Activated CD8-positive, alpha-beta memory T cell treated with anti-CD3 and anti-CD28 coated beads for 1 hour (primary cell): ENCODE measurements at regions not wholly inside any gene's neighbourhood (a gene's known extent, or its start where the extent isn't known, plus 50 kb on each side); places are given as distances from the start of the nearest gene placed in this dataset.
"Not testable (repeated sequence)": the region's sequence is repeated elsewhere in the genome, so short reads cannot be mapped to it uniquely, and the experiment has no call there.

ENCODE experiments used
- DNase-seq, 2 donors: peaks; one replicate each; pipeline ENCODE4 v3.0.0-alpha.2; 2020; ENCODE audit warnings: low read depth in 1 of 2; ENCODE audit errors: extremely low read depth in 1 of 2

- no peak for DNase-seq
Measured at GRCh38 chr13:105907319-105908019, 628.0 kb downstream of the EFNB2 start.

- no peak for DNase-seq
Measured at GRCh38 chr13:105906746-105907145, 628.7 kb downstream of the EFNB2 start.

DNA sequence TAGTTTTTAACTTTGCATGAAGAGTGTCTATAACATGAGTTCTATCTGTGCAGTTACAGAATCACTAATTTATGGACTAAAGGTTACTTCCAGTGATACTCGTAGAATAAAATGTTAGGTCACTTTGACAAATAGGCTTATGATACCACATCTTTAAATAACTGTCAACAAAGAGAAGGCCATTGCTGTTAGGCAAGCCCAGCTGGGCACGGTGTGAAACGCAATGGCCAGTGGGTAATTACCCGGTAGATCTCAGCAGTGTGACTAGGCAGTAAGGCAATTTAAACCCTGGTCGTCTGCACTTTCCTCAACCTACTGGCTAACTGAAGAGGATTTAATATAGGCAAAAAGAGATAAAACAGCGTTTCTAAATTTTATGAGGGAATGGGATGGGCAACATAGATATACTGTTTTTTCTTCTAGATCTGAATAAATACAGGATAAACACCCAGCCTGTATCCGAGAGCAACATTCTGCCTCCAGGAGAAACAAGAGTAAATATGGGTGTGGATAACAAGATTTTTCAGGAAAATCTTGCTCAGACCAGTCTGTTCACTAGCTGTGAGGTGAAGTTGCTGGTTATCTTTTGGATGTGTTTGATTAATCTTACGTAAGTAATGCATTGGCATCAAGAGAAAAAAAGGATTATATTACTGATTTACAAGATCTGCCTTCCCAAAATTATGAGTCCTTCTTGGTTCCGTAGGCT is 631.3 kb downstream of the EFNB2 start:
- no peak for DNase-seq

GRCh38 chr13:105902396-105902795 is 633.1 kb downstream of the EFNB2 start:
- DNase-seq = no peak

GRCh38 chr13:105897575-105897974 is 637.9 kb downstream of the EFNB2 start:
- DNase-seq = no peak

- DNase-seq = no peak
Measured at GRCh38 chr13:105894697-105895096, 640.8 kb downstream of the EFNB2 start.

DNA sequence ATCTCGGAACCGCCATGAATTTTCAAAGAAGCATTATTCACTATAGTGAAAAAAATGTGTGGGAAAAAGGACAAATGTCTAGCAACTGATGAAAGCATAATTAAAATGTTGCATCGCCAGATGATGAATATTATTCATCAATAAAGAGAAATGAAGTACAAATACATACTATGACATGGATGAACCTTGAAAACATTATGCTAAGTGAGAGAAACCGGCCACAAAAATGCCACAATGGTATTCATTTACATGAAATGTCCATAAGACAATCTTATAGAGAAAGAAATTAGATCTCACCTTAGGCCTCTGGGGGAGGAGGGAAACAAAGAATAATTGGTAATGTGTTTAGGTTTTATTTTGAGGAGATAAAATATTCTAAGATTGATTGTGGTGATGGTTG is 645.0 kb downstream of the EFNB2 start:
- no peak for DNase-seq

GRCh38 chr13:105878119-105878700 is 657.3 kb downstream of the EFNB2 start:
- DNase-seq = no peak

GRCh38 chr13:105874814-105875213 is 660.6 kb downstream of the EFNB2 start:
- DNase-seq = no peak

DNA sequence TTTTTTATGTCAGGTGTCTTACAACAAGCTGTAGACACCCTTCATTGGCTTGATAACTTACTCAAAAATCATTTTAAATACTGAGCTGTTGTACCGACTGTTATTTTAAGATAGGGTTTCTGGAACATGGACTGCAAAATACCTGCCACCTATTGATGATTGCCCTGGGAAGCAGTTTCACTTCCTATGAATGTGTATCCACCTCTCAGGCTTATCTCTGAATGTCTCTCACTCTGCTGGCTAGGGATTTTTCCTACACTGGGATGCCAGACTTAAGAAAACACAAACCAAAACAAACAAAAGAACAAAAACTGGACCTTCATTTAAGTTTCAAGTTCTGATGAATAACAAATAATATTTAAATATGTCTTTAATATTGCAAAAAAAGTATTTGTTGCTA is 663.7 kb downstream of the EFNB2 start:
- no peak for DNase-seq

GRCh38 chr13:105871326-105871725 is 664.1 kb downstream of the EFNB2 start:
- no peak for DNase-seq

GRCh38 chr13:105863300-105863920 is 672.1 kb downstream of the EFNB2 start:
- no peak for DNase-seq

- no peak for DNase-seq
Measured at GRCh38 chr13:105848494-105848893, 687.0 kb downstream of the EFNB2 start.

- no peak for DNase-seq
Measured at GRCh38 chr13:105847527-105848291, 687.8 kb downstream of the EFNB2 start.

DNA sequence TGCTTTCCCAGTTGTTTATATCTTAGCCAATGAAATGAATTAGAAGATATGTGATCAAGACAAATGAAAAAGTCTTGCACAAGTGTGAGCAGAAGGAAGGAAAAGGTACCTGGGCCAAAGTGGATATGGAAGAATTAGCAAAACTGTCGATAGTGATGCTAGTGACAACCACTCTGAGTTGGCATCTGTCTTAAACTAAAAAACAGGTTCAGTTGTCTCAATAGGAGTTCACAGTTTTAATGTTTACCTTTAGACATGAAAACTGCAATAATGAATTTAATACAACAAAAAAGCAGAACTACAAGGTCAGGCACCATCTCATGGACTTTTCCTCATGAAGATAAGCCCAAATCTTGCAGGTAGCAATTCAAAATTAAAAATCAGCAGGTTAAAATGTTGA is 688.5 kb downstream of the EFNB2 start:
- no peak for DNase-seq

GRCh38 chr13:105841286-105841685 is 694.2 kb downstream of the EFNB2 start:
- DNase-seq = no peak

DNA sequence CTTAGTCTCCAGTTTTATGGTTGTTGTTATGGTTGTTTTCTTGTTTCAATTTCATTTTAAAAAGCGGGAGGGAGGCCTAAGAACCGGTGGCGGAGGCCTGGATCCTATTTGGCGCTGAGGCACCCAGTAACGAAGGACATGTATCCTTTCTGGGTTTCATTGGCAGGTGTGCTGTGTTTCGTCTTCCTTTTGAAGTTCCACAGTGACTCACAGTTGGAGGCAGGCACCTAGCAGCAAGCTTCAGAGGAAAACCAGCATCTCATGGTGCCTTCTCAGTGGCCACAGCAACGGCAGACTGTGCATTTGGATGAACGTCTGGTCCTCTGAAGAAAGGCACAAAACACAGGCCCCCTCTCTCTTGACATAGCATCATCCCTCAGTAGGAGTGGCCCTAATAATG is 697.2 kb downstream of the EFNB2 start:
- no peak for DNase-seq

DNA sequence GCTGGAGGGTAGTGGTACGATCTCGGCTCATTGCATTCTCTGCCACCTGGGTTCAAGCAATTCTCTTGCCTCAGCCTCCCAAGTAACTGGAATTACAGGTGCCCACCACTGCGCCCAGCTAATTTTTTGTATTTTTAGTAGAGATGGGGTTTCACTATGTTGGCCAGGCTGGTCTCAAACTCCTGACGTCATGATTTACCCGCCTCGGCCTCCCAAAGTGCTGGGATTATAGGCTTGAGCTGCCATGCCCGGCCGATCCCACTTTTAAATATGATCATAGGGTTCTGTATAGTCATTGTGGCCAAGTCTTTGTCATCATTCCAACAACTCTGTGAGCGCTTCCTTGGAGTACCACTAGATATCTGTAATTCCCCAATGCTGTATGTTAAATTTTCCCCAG is 698.2 kb downstream of the EFNB2 start:
- DNase-seq = not testable (repeated sequence)

DNA sequence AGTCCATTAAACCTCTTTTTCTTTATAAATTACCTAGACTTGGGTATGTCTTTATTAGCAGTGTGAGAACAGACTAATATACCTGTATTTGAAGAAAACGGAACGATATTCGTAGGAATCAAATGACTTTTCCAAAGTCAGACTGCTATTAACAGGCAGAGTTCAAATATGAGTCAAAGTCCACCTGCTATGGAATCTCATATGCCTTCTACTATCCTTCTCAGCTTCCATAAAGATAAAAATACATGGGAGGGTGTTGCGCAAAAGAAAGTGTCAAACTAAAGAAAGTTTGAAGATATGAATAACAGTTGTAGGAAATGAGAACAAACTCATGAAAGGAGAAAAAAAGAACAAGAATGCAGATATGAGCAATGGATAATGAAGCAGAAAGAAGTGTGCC is 704.6 kb downstream of the EFNB2 start:
- no peak for DNase-seq

DNA sequence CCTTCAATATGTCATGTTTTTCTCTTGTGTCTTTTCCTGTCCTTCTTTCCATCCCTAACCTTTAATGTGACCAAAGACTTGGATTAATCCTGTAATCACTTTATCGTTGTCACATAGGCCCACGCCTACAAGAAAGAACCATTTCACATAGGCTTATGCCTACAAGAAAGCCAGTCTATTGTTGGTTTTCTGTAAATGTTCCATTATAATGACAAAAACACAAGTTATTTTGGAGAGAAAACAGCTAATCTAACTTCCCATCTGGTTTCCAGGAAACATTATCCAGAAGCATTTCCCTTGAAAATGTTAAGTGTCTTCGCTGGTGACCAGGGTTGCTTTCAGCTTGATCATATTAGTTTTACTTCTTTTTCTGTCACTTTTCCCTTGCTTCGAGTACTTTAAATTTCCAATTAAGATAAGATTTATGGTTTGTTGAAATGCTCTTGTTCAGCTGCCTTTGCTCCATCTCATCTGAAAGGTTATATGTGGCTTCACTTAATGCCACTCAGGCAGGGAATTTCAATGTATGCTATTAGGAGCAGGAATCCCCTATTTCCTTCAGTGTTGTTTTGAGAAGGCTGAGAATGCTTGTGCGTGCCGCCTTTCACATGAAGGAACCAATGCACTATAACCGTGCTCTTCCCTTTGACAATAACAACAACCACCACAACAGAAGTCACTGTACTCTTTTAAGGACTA is 708.2 kb downstream of the EFNB2 start:
- DNase-seq = no peak
